Spleen (tissue), 11 donors: ENCODE measurements at regions not wholly inside any gene's neighbourhood (a gene's known extent, or its start where the extent isn't known, plus 50 kb on each side); places are given as distances from the start of the nearest gene placed in this dataset.

Source experiments
- DNase-seq: peaks from one replicate; pipeline ENCODE4 v3.0.0-alpha.2; 2020
- H3K27ac ChIP-seq, 8 donors: fragments of 200-600 bp; sonication (generic) in 7 of 8; 1 replicate in 4 of 8; 2 replicates in 4 of 8; pipeline versions ENCODE4 v1.5.0 to v1.8.0; 2016 to 2021; ENCODE audit warnings: inconsistent platforms in 4 of 8, mild to moderate bottlenecking in 4 of 8, moderate library complexity in 1 of 8
- H3K27me3 ChIP-seq, 7 donors: fragments of 200-600 bp; sonication (generic) in 6 of 7; replicated peaks in 1 of 7; 1 replicate in 4 of 7; 2 replicates in 3 of 7; pipeline versions ENCODE4 v1.5.0 to v1.8.0; 2016 to 2021; ENCODE audit warnings: inconsistent platforms in 3 of 7, mild to moderate bottlenecking in 1 of 7
- H3K36me3 ChIP-seq, 6 donors: fragments of 200-600 bp; sonication (generic) in 5 of 6; 1 replicate in 4 of 6; 2 replicates in 2 of 6; pipeline versions ENCODE4 v1.5.0 to v1.8.0; 2016 to 2021; ENCODE audit warnings: inconsistent platforms in 2 of 6
- H3K4me1 ChIP-seq, 6 donors: fragments of 200-600 bp; sonication (generic) in 5 of 6; 1 replicate in 3 of 6; 2 replicates in 3 of 6; pipeline versions ENCODE4 v1.5.0 to v1.8.0; 2016 to 2021; ENCODE audit warnings: inconsistent platforms in 3 of 6
- H3K4me3 ChIP-seq, 8 donors: fragments of 200-600 bp; sonication (generic) in 7 of 8; 1 replicate in 4 of 8; 2 replicates in 4 of 8; pipeline versions ENCODE4 v1.5.0 to v1.8.0; 2016 to 2021; ENCODE audit warnings: inconsistent platforms in 4 of 8, mild to moderate bottlenecking in 4 of 8, moderate library complexity in 2 of 8
- H3K9me3 ChIP-seq, 8 donors: fragments of 200-600 bp; sonication (generic) in 7 of 8; 1 replicate in 4 of 8; 2 replicates in 4 of 8; pipeline versions ENCODE4 v1.5.0 to v1.8.0; 2016 to 2021; ENCODE audit warnings: inconsistent platforms in 4 of 8
- CTCF ChIP-seq, 11 experiments: fragments of 200-600 bp in 7 of 11; fragments of 450-650 bp in 4 of 11; sonication (generic) in 4 of 11; IDR thresholded peaks in 8 of 11; conservative IDR thresholded peaks in 3 of 11; 1 replicate in 7 of 11; 2 replicates in 4 of 11; pipeline versions ENCODE4 v1.4.0 to v1.8.0; 2016 to 2021; ENCODE audit warnings: antibody characterized with exemption in 11 of 11, inconsistent platforms in 4 of 11, mild to moderate bottlenecking in 1 of 11
- POLR2A ChIP-seq, 3 donors: fragments of 450-650 bp; IDR thresholded peaks; one replicate each; pipeline ENCODE4 v1.5.1; 2017; ENCODE audit warnings: antibody characterized with exemption in 3 of 3, mild to moderate bottlenecking in 1 of 3
- POLR2AphosphoS5 ChIP-seq, 3 donors: sonication (generic); formaldehyde crosslinking; IDR thresholded peaks; one replicate each; pipeline ENCODE4 v1.5.1; 2017; ENCODE audit warnings: antibody characterized with exemption in 3 of 3
- WGBS, 5 donors: extraction: QIAGEN DNeasy Blood & Tissue Kit in 3 of 5; methylation state at CpG; one replicate each; pipeline versions ENCODE4 v1.1.5 to v1.1.7; 2013 to 2018; 5-methylcytosine and 5-hydroxymethylcytosine counted together
- intact Hi-C: fragments of 100-400 bp; cut with DNase I; formaldehyde crosslinking; loops from one replicate; pipeline ENCODE4 v1.15.0; 2023; ENCODE audit warnings: low total_unique reads
- donor health status: healthy with polysubstance abuse.
- donor health status: DM: no; HTN: no; CAD: no; lungs with moderate emphysema.
- donor health status: DM: no; HTN: no; CAD: no.
- donor health status: Bipolar disorder and iron deficiency.
- donor health status: healthy.
- donor health status: DM: no; HTN: no; CAD: no.
- donor health status: DM: yes; HTN: yes; CAD: no.

- intact Hi-C loops, result no loop called here
- no peaks in the 10 kb centered on the region for H3K4me1 ChIP-seq
- H3K36me3 ChIP-seq, result no peaks in the 10 kb centered on the region
- H3K4me3 ChIP-seq, result no peak overlapping the region
- WGBS, 5 donors, result 77 to 100% (median 84%) methylated on average over 3 of the region's 3 CpGs
- no peak for TF ChIP-seq POLR2AphosphoS5 (IDR thresholded peaks at IDR 0.05)
- no peak for TF ChIP-seq POLR2A (IDR thresholded peaks at IDR 0.05)
- TF ChIP-seq CTCF (IDR thresholded peaks at IDR 0.05 in 8 of 11, conservative IDR thresholded peaks at IDR 0.05 in 3 of 11), result no peak
- no peak for DNase-seq
- H3K27me3 ChIP-seq, result no peaks in the 10 kb centered on the region
- H3K9me3 ChIP-seq, result no peaks in the 10 kb centered on the region
- H3K27ac ChIP-seq, result no peak overlapping the region
Measured at GRCh38 chr20:60838297-60838696, 413.8 kb upstream of the CDH4 start.

GRCh38 chr20:60840971-60841370, 411.1 kb upstream of the CDH4 start:
- no peak for TF ChIP-seq POLR2AphosphoS5 (IDR thresholded peaks at IDR 0.05)
- TF ChIP-seq CTCF (IDR thresholded peaks at IDR 0.05 in 8 of 11, conservative IDR thresholded peaks at IDR 0.05 in 3 of 11), result no peak
- TF ChIP-seq POLR2A (IDR thresholded peaks at IDR 0.05), result no peak
- H3K4me3 ChIP-seq, result no peak overlapping the region
- no peaks in the 10 kb centered on the region for H3K9me3 ChIP-seq
- DNase-seq, result no peak
- intact Hi-C loops, result no loop called here
- no peaks in the 10 kb centered on the region for H3K27me3 ChIP-seq
- H3K4me1 ChIP-seq, result no peaks in the 10 kb centered on the region
- 81 to 88% (median 85%) methylated on average over 3 of the region's 3 CpGs for WGBS, 5 donors
- no peaks in the 10 kb centered on the region for H3K36me3 ChIP-seq
- no peak overlapping the region for H3K27ac ChIP-seq

GRCh38 chr20:60845146-60845545, 406.9 kb upstream of the CDH4 start:
- TF ChIP-seq CTCF (IDR thresholded peaks at IDR 0.05 in 8 of 11, conservative IDR thresholded peaks at IDR 0.05 in 3 of 11) (no peak), POLR2A (IDR thresholded peaks at IDR 0.05) (no peak), POLR2AphosphoS5 (IDR thresholded peaks at IDR 0.05) (no peak)
- Histone ChIP-seq H3K27ac (no peak overlapping the region), H3K4me1 (no peaks in the 10 kb centered on the region), H3K9me3 (no peaks in the 10 kb centered on the region), H3K27me3 (peaks cover 0 to 8% (median 0%) of the 10 kb centered on the region in 7 donors), H3K4me3 (no peak overlapping the region), H3K36me3 (no peaks in the 10 kb centered on the region)
- WGBS, 5 donors, result 72 to 88% (median 77%) methylated on average over 4 of the region's 4 CpGs
- DNase-seq, result no peak
- intact Hi-C loops, result no loop called here

GRCh38 chr20:60851826-60852704, 400.0 kb upstream of the CDH4 start:
- DNase-seq, result no peak
- no peak for TF ChIP-seq POLR2AphosphoS5 (IDR thresholded peaks at IDR 0.05)
- peak in 6 of 11 experiments; percentile 12 to 25 (median 17) for TF ChIP-seq CTCF (IDR thresholded peaks at IDR 0.05 in 8 of 11, conservative IDR thresholded peaks at IDR 0.05 in 3 of 11)
- TF ChIP-seq POLR2A (IDR thresholded peaks at IDR 0.05), result no peak
- Histone ChIP-seq H3K9me3 (peaks cover 0 to 11% (median 6%) of the 10 kb centered on the region in 8 donors), H3K27me3 (peaks cover 0 to 8% (median 0%) of the 10 kb centered on the region in 7 donors), H3K4me3 (no peak overlapping the region), H3K36me3 (no peaks in the 10 kb centered on the region), H3K4me1 (no peaks in the 10 kb centered on the region), H3K27ac (no peak overlapping the region)
- 42 to 51% (median 47%) methylated on average over 9 of the region's 9 CpGs for WGBS, 5 donors
- intact Hi-C loops, result no loop called here
